ENCODE measurements at regions not wholly inside any gene's neighbourhood (a gene's known extent, or its start where the extent isn't known, plus 50 kb on each side); places are given as distances from the start of the nearest gene placed in this dataset.

DNA sequence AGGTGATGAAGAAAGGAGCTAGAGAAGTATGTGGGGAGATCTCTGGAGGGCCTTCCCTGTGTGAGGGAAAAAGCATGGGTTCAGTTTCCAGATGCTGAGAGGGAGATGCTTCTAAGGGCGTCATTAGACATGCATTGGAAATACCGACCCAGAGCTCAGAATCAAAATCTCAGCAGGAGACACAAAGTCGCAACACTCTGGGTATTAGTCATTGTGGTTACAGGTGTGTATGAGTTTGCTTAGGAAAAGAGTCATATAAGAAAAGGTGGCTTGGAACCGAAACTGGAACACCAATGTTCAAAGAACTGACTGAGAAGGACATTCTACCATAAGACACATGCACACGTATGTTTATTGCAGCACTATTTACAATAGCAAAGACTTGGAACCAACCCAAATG is 477.1 kb downstream of the FBXO15 start:
- DNase-seq, result no peak

DNA sequence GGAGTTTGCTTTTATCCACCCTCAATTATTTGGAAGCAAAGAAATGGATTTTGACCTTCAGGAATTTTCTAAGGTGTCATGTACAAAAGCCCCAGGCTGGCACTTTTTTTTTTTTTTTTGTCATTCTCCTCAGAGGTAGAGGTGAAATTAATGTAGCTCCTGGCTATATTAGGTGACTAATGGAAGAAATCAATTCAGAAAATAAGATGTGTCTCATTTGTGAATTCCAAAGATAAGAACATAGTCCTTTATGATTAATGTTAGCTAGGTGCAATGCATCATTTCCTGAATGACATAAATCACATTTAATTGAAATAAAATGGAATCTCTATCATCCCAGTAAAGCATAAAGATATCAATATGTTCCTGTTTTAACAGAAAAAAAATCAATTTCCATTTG is 477.6 kb downstream of the FBXO15 start:
- DNase-seq, result no peak

DNA sequence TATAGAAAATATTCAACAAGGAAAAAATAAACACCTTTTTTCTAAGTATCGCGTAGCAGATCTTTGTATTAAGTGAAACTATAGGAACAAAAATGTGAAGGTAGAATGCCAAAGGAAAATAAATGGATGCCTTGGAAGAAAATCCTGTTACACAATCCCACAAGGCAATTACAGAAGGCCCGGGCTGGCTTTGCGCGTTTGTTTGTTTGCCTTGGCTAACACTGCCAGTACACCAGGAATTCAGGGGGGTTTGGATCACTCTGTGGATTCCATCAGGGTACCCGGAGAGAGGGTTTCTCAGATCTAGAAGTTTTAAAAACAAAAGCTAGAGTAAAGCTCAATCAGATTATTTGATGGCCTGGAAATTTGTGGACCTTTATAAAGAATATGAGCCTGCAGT is 478.3 kb downstream of the FBXO15 start:
- no peak for DNase-seq

DNA sequence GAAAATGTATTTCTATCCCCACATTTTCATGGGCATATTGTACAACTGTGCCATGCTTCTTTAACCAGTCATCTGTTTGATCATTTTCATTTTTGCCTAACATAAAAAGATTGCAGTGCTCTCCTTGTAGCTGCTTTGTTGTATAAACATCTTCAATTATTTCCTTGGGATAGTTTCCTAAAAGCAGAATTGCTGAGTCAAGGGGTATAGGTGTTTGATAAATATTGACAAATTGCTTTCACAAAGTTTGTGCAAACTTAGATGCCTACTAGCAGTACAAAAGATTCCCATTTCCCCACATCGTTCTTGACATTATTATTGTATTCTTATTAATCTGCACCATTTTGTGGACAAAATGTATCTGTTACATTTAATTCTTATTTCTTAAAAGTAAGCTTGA is 479.6 kb downstream of the FBXO15 start:
- DNase-seq, result no peak

DNA sequence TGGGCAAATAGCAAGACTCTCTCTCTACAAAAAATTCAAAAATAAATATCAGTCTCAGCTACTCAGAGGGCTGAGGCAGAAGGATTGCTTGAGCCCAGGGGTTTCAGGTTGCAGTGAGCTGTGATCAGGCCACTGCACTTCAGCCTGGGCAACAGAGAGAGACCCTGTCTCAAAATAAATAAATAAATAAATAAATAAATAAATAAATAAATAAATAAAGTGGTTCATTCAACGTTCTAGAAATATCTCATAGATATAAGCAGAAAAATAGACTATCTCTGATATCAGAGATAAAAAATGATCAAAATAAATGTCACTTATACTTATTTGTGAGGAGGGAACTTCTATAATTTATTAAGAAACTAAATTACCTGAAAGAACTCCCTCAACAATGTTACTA is 480.9 kb downstream of the FBXO15 start:
- DNase-seq, result no peak

DNA sequence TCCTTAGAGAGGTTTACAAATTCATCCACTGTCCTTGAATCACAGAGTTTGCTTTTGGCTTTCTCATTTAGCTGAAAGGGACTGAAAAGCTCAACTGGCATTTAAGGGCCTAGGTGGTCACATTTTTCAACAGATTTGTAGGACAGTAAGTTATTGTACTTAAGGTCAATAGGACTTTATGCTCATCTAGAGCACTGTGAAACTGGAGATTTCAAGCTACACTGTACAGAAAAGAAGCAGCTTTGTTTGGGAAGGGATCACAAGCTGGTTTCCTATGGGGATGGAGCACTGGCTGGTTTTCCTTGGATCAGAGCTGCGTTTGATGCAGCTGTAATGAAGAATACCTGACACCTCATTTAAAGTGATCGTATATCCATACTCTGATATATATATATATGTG is 482.7 kb downstream of the FBXO15 start:
- DNase-seq, result no peak

DNA sequence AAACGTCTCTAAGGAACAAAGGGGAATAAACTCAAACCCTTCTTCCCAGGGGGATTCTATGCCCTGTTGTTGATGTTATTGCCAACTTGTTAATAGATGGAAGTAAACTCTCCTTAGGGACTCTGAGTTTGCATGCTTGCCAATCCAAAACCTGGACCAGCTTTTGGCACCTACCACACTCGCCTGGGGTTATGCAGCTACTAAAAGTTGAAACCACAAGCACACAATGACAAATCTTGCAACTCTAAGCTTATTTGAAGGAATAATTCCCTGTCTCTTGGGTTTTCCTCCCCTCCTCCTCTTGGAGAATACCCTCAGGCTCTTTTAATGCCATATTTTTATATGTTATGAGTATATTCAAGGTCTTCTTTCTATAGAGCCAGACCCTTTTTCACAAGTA is 484.1 kb downstream of the FBXO15 start:
- DNase-seq, result no peak

DNA sequence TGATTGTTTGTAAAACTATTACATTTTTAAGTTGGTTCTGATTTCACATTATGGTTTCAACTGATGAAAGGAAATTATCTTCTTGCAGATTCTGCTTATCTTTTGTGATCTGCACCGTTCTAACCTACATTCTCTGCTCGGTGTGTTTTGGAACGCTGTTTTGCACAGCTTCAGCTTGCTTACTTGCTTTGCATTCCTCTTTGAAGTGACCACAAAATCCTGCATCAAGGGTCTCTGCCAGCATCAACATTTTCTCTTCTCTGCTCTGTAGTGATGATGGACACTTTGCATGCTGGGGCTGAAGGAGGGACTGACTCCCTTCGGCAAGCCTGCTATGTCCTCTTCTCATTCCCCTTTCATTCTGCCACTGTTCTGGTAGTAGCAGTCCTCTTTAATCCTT is 485.2 kb downstream of the FBXO15 start:
- no peak for DNase-seq

DNA sequence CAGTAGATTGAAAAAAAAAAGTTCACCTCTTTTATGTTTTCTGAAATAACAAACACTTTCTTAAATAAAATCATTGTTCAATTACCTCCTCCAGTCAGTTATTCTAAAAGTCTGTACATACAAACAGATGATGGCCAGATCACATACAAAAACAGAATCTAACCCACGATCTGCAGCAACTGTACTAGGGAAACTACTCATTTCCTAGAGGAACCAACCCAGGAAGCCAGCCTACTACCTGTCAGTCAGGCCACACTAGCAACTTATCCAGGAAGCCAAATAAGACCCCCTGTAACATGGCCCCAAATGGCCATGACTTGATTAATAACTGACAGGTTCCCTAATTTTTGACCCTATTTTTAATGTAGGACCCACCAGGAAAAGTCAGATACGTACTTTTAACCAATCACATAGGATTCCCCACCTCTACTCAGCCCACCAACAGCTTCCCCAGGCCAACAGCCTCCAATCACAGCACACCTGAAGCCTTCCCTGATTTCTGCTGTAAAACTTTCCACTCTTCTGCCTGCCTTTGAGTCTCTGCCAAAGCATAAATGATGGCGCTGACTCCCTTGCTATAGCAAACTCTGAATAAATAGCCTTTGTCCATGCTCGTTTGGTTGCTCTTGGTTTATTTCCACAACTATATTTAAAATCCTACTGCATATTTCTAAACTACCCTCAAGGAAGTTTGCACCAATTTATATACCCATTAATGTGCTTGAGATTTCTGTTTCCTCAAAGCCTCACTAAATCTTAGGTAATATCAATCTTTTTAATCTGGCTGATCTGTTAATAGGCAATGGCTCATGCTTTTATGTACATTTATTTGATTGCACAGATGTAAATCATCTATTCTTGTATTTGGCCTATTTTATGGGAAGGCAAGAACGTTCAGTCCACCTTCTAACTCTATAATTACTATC is 486.4 kb downstream of the FBXO15 start:
- no peak for DNase-seq

DNA sequence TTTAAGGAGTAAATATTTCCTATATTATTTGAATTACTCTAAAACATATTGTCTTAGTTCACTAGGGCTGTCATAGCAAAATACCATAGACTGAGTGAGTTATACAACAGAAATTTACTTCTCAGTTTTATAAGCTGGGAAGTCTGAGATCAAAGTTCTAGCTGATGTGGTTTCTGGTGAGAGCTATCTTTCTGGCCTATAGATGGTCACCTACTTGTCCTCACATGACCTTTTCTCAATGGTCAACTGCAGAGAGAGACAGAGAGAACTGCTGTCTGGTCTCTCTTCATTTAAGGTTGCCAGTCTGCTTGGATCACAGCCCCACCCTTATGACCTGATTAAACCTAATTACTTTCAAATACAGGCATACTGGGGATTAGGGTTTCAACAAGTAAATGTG is 490.9 kb downstream of the FBXO15 start:
- no peak for DNase-seq

DNA sequence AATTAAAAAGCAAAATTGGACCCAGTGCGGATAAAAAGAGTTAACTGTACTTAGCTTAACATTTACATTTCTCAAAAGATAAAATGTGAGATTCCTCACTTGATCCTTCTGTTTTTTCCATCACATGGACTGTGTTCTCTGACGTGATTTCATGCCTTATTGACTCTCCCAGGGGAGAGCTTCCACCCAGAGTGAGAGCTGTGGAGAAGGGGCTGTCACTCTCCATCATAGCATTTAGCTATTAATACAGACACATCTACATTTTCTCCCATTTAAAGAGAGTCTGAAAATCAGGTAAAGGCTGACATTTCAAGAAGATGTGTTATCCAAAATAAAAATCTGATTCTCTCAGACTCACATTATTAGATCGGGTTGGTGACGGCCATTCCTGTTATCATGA is 493.8 kb downstream of the FBXO15 start:
- no peak for DNase-seq

DNA sequence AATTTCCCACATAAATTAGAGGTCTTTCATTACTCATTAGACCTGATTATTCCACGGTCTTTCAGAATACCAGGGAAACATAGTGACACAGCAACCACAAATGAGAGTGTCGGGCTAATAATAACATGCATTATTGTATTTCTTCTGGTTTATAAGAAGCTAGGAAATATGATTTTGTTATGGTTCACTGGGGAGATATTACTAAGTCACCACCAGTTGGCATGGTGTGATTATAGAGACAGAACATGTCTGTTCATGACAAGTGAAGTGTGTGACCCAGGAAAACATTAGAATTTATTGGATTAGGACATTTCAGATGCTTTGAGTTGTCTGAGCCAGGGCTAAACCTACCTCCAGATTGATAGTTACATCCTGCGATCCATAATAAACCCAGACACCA is 494.4 kb downstream of the FBXO15 start:
- DNase-seq, result no peak

DNA sequence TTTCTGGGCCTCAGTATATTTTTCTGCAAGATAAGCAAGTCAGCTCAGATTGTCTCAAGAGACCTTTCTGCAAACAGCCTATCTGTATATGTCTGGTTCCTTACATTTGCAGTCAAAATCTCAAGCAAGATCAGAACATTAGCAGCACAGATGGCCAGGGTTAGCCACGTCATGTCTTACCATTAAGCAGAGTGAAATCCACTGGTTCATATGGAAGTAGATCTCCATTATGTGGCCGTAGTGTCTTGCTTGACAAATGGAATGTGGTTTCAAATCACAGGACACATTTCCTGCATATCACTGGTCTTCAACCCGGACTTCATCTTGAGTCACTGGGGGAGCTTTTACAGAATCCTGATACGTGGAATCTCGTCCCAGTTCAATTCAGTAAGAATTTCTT is 500.2 kb downstream of the FBXO15 start:
- no peak for DNase-seq

DNA sequence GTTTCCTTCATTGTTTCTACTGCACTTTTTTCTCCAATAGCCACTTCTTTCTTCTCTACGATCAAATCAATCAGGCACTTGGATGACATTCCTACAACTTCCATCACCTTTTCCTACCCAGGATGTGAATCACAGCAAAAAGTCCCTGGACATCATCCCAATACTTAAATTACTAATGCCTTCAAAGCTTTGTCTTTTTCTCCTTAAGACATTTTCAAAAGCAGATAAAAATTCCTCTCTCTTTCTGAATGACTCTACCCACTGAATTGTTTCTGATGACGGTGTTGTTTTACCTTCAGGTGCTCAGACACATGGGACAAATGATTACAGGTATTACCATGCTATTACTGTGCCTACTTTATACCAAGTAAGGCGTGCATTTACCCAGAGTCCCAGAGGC is 500.9 kb downstream of the FBXO15 start:
- DNase-seq, result no peak

DNA sequence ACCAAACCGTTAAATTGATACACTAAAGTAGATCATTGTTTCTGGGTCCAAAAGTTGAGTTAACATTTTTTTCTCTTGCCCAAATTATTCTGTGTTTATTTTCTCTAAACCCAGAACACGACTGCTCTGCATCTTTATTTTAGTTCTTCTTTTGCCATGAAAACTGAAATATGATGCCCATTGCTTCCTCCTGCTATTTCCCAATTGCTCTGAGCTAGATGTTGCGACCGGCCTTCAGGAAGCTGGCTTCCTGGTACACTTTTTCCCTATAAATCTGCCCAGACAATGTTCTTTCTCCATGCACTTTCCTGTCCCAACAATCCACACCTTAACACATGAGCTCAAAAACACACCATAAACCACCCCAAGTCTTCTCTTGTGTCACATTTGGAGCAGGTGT is 501.4 kb downstream of the FBXO15 start:
- no peak for DNase-seq

DNA sequence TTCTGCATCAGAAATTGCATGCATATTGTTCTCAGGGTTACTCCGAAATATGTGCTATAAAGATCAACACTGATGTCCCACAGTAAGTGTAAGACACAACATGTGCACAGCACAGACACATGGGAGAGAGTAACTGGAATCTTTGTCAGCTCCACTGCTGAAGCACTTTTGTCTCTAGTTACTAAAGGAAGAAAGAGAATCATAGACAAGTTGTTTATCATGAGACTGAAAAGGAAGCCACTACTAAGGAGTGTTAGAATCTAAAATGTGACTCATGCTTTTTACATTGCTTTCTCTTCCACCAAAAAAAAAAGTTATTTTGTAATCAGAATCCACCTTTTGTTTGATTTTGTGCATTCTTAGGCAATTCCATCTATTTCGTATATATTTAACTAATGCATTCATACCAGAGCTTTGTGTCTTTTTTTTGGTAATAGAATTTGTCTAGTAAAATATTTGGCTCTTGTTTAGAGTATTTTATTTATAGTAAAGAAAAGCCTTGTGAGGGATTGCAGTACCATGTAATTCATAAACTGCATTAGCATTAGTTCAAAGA is 502.4 kb downstream of the FBXO15 start:
- DNase-seq, result no peak

DNA sequence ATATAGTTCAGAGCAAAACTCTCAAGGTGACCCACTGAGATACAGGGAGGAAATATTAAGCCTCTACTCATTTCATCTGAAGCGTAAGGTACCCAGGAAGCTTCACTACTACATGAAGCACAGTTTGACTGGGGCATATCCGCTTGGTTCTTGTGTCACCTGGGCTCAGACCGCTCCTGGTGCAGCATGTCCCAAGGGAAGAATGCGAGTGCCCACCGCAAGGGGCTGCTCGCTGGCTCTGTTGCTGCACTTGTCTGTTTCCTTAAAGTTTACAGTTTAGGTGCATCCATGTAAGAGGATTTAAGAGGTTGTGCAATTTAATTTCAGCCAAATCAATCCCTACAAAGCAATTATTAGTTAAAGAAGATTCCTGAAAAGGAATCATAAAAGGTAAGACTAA is 507.8 kb downstream of the FBXO15 start:
- DNase-seq, result no peak

DNA sequence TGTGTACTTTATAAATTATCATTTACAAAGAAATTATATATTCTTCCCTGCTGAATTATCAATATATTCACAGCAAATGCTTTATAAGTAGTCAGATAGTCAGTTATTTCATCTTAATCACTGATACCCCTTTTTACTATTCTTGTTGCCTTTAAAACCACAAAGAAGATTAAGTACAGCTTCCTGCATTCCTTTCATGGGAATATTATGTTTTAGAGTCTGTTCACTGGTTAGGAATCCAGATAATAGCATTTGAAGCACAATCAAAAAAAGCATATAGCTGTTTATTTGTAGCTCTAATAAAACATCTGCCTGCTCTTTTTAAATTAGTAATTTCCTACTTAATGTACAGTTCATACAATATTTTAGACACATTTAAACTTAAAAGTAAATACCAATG is 508.9 kb downstream of the FBXO15 start:
- no peak for DNase-seq

DNA sequence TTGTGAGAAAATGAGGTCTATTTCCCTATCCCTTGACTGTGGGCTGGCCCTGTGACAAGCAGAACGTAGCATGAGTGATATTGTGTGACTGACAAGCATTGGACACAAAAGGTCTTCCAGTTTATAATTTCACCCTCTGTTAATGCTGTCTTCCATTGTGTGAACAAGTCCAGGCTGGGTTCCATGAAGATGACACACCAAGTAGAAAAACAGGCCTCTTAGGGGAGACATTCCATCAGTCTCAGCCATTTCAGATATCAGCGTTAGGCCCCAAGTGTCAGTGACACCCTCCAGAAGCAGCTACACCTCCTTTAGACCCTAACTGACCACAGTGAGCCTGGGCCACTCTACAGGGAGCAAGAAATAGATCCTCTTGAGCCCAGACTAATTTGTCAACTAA is 511.3 kb downstream of the FBXO15 start:
- no peak for DNase-seq

DNA sequence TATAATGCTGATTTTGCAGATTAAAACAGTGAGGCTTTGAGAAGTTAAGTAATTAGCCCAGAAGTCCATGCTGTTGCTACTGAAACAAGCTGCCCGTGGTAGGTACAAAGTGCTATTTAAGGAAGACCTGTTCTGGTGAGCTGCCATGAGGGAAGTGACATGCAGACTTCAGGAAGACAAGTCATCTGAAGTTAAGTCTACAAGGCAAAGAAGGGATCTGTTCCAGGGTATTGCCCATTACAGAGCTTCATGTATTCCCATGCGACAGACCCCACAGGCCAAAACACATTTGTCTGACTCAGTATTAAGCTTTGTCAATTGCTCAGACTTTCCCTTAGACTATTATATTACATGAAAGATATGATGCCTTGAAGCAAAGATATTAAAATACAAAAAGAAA is 520.8 kb downstream of the FBXO15 start:
- no peak for DNase-seq

DNA sequence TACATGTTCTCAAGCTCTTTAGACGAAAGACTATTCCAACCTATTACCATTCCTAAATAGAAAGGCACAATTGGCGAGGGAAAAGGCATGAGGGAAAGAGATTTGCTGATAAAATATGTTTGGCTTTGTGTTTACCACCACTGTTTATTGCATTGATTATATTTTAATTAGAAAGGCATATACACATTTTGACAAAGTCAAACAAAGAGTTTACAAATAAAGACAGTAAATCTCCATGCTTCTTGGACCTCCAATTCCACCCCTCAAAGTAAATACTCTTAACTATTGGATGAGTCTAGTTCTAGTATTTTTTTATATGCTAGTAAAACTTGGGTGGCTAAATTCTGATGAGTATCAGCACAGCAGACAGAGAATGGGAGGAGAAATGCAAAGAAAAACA is 521.4 kb downstream of the FBXO15 start:
- no peak for DNase-seq

DNA sequence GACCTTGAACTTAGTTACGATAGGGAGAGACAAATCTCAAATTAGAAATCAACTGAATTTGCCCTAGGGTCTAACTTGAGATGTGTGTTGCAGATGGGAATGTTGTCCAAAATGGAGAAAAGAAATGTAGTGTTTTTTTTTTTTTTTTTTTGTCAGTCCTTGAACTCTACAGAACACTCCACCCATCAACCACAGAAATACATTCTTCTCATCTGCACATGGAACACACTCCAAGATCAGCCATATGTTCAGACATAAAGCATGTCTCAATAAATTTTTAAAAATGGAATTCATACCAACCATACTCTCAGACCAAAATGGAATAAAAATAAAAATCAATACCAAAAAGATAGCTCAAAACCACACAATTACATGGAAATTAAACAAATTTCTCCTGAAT is 526.5 kb downstream of the FBXO15 start:
- no peak for DNase-seq

DNA sequence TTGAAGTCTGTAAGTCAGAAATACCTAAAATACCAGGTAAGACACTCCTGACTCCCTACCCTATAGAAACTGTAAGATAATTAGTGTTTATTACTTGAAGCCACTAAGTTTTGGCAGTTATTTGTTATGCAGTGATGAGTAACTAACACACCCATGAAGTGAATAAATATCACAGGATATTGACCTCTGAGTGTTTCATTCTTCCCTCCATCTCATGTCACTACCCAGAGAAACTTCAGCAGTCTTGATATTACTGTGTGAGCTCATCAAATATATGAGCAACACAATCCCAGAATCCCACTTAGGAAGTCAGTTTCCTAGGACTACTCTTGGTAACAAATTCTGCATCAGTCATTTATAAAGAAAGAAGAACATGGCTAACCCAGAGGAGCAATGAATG is 529.7 kb downstream of the FBXO15 start:
- no peak for DNase-seq

DNA sequence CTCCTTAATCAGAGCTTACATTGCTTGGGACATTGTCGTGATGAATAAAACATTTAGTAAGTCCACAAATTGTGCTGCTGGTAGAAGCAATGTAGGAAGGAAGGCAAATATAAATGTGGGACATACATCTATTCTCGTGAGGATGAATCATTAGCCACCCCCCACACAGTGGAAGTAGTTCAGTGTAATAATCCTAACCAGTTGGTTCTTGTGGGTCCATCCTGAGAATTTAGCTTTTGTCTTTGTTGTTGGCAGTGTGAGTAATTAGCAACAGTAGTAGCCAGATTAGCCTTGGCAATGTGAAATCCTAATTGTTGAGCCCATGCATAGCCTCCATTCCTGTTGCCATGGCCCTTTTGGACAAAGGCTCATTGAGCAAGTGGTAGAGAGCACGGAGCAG is 532.1 kb downstream of the FBXO15 start:
- no peak for DNase-seq

DNA sequence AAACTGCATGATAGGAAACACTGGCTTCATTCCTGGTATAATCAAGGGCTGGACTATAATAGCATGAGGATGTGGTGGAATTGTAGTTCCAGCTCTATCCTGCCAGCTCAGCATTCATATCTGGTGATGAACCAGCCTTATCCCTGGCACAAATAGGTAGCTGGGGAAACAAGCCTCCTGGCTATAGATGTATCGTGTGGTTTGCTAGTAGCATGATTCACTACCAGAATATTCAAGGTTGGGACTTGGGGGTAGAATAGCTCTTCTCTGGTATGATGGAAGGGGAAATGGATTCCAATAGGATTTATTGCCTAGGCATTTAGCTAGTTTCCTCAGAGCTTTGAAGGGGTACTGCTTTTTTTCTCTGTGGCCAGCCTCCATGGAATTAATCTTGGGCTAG is 532.8 kb downstream of the FBXO15 start:
- DNase-seq, result no peak

Data from activated naive CD4-positive, alpha-beta T cell treated with Interleukin-2 at 50 U/mL for 16 hours (primary cell).